Glutamatergic neuron (in vitro differentiated cells): ENCODE measurements at regions not wholly inside any gene's neighbourhood (a gene's known extent, or its start where the extent isn't known, plus 50 kb on each side); places are given as distances from the start of the nearest gene placed in this dataset.

Experiments used
- DNase-seq: peaks from one replicate; pipeline ENCODE4 v3.0.0; 2022
- H3K27ac Mint-ChIP-seq: one replicate; pipeline ENCODE4 v1.8.0; 2020; ENCODE audit warnings: mild to moderate bottlenecking, mixed read lengths, inconsistent platforms; ENCODE audit not compliant: unreplicated experiment
- H3K27me3 Mint-ChIP-seq: one replicate; pipeline ENCODE4 v1.8.0; 2020; ENCODE audit warnings: mild to moderate bottlenecking, moderate library complexity, mixed read lengths, inconsistent platforms; ENCODE audit not compliant: unreplicated experiment
- H3K36me3 Mint-ChIP-seq: one replicate; pipeline ENCODE4 v1.8.0; 2020; ENCODE audit warnings: mild to moderate bottlenecking, mixed read lengths, inconsistent platforms; ENCODE audit not compliant: unreplicated experiment
- H3K4me1 Mint-ChIP-seq: one replicate; pipeline ENCODE4 v1.8.0; 2020; ENCODE audit warnings: mild to moderate bottlenecking, low read depth, mixed read lengths, inconsistent platforms; ENCODE audit not compliant: unreplicated experiment
- H3K4me3 Mint-ChIP-seq: one replicate; pipeline ENCODE4 v1.8.0; 2020; ENCODE audit warnings: mild to moderate bottlenecking, mixed read lengths, inconsistent platforms; ENCODE audit not compliant: unreplicated experiment
- H3K9me3 Mint-ChIP-seq: one replicate; pipeline ENCODE4 v1.8.0; 2020; ENCODE audit warnings: mild to moderate bottlenecking, moderate library complexity, mixed read lengths, inconsistent platforms; ENCODE audit not compliant: unreplicated experiment
- TF ChIP-seq, protein P1 (sequence below): fragments of 200-600 bp; sonication (generic); IDR thresholded peaks from one replicate; pipeline ENCODE4 v1.5.0; 2021; ENCODE audit not compliant: partially characterized antibody, unreplicated experiment

DNA sequence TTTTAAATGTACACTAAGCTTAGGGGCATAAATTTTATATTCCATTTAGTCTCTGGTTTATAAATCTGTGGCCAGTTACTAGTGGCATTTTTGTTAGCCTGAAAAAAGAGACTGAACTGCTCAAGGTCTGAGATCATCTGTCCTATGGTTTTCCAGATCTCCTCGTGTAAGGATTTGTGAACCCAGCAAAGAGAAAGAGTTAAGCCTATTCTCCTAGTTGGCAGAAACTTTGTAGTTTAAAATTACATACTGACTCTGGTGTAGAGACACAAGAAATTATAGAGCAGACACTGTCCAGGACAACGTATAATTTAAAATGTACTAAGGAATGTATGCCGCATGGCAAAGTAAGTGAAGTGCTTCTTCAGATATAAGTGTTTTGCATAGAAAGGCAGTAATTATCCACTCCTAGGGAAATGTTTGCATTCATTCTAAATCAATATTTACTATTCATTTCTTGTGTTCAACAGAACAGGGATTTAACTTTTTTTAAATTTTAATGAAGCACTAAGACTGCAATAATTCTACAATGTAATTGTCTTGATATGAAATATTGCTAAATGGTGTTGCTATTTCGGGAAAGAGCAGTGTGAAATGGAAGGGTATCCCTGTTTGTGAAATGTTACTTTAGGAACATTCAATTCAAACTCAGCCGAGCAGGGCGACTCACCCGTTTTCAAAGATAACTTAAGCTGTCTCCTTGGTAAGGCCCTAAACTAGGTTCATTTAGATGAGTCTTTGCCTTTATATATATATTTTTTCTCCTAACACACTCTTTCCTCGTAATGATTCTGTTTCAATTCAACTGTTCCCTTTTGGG, 508.4 kb upstream of the ZEB2 start:
- DNase-seq: no peak
- H3K9me3 Mint-ChIP-seq: no peaks in the 10 kb centered on the region
- H3K36me3 Mint-ChIP-seq: no peaks in the 10 kb centered on the region
- H3K4me3 Mint-ChIP-seq: no peak overlapping the region
- H3K27ac Mint-ChIP-seq: no peak overlapping the region
- peaks cover 19% of the 10 kb centered on the region for H3K4me1 Mint-ChIP-seq
- TF ChIP-seq, protein P1, sequence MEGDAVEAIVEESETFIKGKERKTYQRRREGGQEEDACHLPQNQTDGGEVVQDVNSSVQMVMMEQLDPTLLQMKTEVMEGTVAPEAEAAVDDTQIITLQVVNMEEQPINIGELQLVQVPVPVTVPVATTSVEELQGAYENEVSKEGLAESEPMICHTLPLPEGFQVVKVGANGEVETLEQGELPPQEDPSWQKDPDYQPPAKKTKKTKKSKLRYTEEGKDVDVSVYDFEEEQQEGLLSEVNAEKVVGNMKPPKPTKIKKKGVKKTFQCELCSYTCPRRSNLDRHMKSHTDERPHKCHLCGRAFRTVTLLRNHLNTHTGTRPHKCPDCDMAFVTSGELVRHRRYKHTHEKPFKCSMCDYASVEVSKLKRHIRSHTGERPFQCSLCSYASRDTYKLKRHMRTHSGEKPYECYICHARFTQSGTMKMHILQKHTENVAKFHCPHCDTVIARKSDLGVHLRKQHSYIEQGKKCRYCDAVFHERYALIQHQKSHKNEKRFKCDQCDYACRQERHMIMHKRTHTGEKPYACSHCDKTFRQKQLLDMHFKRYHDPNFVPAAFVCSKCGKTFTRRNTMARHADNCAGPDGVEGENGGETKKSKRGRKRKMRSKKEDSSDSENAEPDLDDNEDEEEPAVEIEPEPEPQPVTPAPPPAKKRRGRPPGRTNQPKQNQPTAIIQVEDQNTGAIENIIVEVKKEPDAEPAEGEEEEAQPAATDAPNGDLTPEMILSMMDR: no peak
- H3K27me3 Mint-ChIP-seq: no peaks in the 10 kb centered on the region

DNA sequence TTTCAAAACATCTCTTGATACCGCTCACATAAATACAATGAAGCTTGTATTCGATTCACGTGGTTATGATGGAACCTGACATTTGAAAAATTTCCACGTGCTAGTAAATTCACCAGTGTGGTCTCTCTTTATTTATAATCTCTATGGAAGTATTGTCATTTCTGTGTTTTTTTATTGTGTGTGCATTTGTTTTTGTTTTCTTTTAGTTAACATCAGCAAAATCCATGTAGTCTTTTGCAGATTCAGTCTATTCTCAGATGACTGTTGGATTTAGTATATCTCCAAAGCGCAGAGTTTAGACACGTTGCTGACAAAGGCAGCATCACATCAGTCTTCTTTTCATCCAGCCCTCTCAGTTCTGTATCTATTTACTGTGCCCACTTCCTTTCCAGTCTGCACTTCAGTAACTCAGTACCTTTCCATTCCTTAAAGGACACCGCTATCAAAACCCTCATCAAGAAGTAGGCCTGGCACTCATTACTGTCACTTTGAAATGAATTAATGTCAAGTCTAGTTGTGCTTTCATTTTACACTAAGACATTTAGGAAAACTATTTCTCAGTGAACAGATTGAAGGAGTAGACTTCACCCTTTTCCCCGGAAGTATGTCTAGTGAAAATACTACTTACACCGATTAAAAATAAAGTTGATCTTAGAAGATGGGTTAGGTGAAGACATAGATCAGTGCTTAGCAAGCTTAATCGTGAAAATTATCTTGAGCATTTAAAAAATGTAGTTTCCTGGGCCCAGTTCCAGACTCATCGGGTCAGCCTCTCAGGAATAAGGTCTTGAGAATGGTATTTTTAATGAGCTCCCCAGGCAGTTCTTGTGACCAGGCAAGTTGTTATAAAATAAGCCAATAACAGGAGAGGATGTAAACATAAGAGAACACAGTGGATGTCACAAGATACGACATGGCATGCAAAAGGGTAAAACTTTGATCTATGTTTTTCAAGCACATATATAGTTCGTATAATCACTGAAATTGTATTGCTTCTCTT, 506.8 kb upstream of the ZEB2 start:
- H3K9me3 Mint-ChIP-seq: no peaks in the 10 kb centered on the region
- H3K4me3 Mint-ChIP-seq: no peak overlapping the region
- no peak overlapping the region for H3K27ac Mint-ChIP-seq
- no peaks in the 10 kb centered on the region for H3K27me3 Mint-ChIP-seq
- TF ChIP-seq, protein P1: no peak
- H3K4me1 Mint-ChIP-seq: peaks cover 19% of the 10 kb centered on the region
- DNase-seq: no peak
- H3K36me3 Mint-ChIP-seq: no peaks in the 10 kb centered on the region

DNA sequence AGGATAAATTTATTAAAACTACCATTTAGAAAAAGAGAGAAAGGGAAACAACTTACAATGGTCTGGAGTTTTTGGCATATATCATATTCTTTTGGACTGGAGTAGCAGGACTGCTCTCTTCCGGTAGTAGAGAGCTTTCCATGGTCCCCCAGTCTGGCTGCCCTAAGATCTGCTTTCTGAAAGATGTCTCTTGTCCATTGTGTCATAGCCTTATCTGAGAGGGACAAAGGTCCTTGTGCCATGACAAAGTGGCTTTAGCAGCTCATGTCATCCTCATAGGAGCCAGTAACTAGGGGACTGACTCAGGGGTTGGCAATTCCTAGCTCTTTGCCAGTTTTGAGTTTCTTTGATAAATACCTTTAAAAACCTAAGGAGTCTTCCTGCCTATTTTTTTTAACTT, 505.5 kb upstream of the ZEB2 start:
- Mint-ChIP-seq H3K36me3 (no peaks in the 10 kb centered on the region), H3K27me3 (no peaks in the 10 kb centered on the region), H3K4me3 (no peak overlapping the region), H3K4me1 (peaks cover 19% of the 10 kb centered on the region), H3K9me3 (no peaks in the 10 kb centered on the region), H3K27ac (no peak overlapping the region)
- TF ChIP-seq, protein P1: no peak
- no peak for DNase-seq

DNA sequence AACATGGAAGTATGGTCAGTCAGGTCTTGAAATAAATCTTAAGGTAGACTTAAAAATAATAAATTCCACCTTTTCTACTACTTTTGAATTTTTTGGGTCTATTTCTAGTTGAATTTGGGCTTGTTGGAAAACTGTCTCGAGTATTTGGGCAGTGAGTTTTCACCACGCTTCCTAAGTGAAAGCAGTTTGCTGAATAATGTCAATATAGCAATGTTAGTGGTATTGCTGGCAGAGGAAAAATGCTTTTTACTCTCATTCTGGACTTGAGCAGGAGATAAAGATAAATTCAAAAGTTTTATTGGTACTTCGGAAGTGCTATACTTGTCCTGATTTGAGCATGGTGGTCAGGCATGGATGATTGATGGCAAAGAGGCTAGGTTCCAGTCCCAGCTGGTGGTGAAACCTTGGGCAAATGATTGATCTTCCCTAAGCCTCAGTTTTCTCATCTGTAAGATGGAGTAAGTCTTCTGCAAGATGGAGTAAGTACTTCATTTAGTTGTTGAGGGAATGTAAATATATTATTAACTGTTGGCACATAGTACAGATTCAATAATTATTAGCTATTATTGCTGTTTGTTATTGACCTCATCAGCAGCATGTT, 503.5 kb upstream of the ZEB2 start:
- Mint-ChIP-seq H3K9me3 (no peaks in the 10 kb centered on the region), H3K4me3 (no peak overlapping the region), H3K27ac (no peak overlapping the region), H3K4me1 (peaks cover 9% of the 10 kb centered on the region), H3K27me3 (no peaks in the 10 kb centered on the region), H3K36me3 (no peaks in the 10 kb centered on the region)
- DNase-seq: no peak
- TF ChIP-seq, protein P1: no peak
